SK-N-SH (cell line): ENCODE measurements at regions not wholly inside any gene's neighbourhood (a gene's known extent, or its start where the extent isn't known, plus 50 kb on each side); places are given as distances from the start of the nearest gene placed in this dataset.

Experiments
- EP300 ChIP-seq, 2 experiments: IDR thresholded peaks; 2 replicates each; pipeline versions ENCODE4 v1.4.0 to v1.6.1; 2012; ENCODE audit warnings: borderline replicate concordance in 1 of 2, low read depth in 1 of 2, low read length in 1 of 2
- POLR2AphosphoS5 ChIP-seq: IDR thresholded peaks from 2 replicates; pipeline ENCODE4 v1.6.1; 2012; ENCODE audit warnings: low read depth, low read length
- RAD21 ChIP-seq: IDR thresholded peaks from 2 replicates; pipeline ENCODE4 v1.6.1; 2012; ENCODE audit warnings: mild to moderate bottlenecking, low read length
- SIN3A ChIP-seq: IDR thresholded peaks from 2 replicates; pipeline ENCODE4 v1.6.1; 2012; ENCODE audit warnings: low read depth, mild to moderate bottlenecking, low read length, moderate library complexity, borderline replicate concordance
- TF ChIP-seq, protein P1 (sequence below): fragments of 200-600 bp; sonication (generic); IDR thresholded peaks from 2 replicates; pipeline ENCODE4 v1.6.1; 2017; ENCODE audit warnings: antibody characterized with exemption, mild to moderate bottlenecking, moderate library complexity

DNA sequence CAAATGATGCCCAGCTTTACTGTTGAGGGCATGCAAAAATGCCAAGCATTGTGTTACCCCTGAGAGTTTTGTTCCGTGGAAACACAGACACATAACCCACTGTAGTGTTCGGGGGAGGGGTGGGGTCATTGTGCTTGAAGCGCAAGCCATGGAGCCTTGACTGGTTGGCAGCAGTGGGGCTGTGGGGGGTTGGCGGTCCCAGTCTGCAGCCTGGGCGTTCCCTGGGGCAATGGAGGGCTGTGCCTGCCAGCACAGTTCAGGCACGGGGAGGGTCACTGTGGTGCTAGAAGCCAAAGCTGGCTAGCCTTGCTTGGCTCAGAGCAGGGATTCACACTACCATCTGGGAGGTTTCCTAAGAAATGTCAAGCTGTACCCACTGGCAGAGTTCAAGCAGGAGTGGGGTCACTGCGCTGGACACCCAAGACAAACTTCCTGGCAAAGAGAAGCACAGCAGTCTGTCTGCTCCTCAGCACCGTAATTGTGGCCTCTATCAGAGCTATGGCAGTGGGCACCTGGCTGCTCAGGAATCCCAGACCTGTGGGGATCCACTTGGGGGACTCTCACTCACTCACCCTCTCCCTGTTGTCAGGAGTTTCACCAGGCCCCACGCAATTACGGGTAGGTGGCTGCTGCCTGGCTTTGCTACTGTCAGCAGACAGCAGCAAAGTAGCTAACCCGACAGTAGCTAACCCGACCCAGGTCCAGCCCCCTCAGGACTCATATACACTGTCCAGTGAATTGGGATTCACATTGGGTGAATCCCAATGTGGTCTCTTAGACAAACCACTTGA is 292.4 kb downstream of the ZWINT start:
- TF ChIP-seq, protein P1, sequence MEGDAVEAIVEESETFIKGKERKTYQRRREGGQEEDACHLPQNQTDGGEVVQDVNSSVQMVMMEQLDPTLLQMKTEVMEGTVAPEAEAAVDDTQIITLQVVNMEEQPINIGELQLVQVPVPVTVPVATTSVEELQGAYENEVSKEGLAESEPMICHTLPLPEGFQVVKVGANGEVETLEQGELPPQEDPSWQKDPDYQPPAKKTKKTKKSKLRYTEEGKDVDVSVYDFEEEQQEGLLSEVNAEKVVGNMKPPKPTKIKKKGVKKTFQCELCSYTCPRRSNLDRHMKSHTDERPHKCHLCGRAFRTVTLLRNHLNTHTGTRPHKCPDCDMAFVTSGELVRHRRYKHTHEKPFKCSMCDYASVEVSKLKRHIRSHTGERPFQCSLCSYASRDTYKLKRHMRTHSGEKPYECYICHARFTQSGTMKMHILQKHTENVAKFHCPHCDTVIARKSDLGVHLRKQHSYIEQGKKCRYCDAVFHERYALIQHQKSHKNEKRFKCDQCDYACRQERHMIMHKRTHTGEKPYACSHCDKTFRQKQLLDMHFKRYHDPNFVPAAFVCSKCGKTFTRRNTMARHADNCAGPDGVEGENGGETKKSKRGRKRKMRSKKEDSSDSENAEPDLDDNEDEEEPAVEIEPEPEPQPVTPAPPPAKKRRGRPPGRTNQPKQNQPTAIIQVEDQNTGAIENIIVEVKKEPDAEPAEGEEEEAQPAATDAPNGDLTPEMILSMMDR = no peak
- TF ChIP-seq EP300 (IDR thresholded peaks at IDR 0.05; ENCODE audit: borderline replicate concordance in 1 of 2, low read depth in 1 of 2, low read length in 1 of 2) = no peak
- TF ChIP-seq RAD21 = no peak
- TF ChIP-seq POLR2AphosphoS5 = no peak
- no peak for TF ChIP-seq SIN3A
